Mesenchymal stem cell (in vitro differentiated cells and primary cell): ENCODE measurements at regions not wholly inside any gene's neighbourhood (a gene's known extent, or its start where the extent isn't known, plus 50 kb on each side); places are given as distances from the start of the nearest gene placed in this dataset.
A peak's percentile ranks its signal among the peaks of the same experiment; 100 is the strongest.

ENCODE experiments used
- DNase-seq: peaks from one replicate; pipeline ENCODE4 v3.0.0-alpha.2; 2013
- H2AFZ ChIP-seq: one replicate; pipeline ENCODE4 v1.6.1; 2013; ENCODE audit warnings: low read depth, mild to moderate bottlenecking, control low read depth, inconsistent platforms, low read length, moderate library complexity
- H2AK5ac ChIP-seq: 2 replicates; pipeline ENCODE4 v1.6.1; 2013; ENCODE audit warnings: low read length, moderate library complexity, mild to moderate bottlenecking, inconsistent platforms; ENCODE audit not compliant: severe bottlenecking
- H2BK120ac ChIP-seq: one replicate; pipeline ENCODE4 v1.6.1; 2013; ENCODE audit warnings: low read depth, mild to moderate bottlenecking, inconsistent platforms, low read length, moderate library complexity
- H2BK12ac ChIP-seq, 2 experiments: one replicate each; pipeline ENCODE4 v1.6.1; 2013; ENCODE audit warnings: inconsistent platforms in 2 of 2, low read length in 2 of 2, mild to moderate bottlenecking in 2 of 2, moderate library complexity in 2 of 2, control low read depth in 1 of 2
- H2BK15ac ChIP-seq: one replicate; pipeline ENCODE4 v1.6.1; 2013; ENCODE audit warnings: mild to moderate bottlenecking, low read depth, inconsistent platforms; ENCODE audit not compliant: poor library complexity, severe bottlenecking
- H2BK5ac ChIP-seq: 2 replicates; pipeline ENCODE4 v1.6.1; 2013; ENCODE audit warnings: low read depth, mild to moderate bottlenecking, low read length, control low read depth, inconsistent platforms; ENCODE audit not compliant: poor library complexity, severe bottlenecking
- H3K14ac ChIP-seq, 2 experiments: one replicate each; pipeline ENCODE4 v1.6.1; 2013; ENCODE audit warnings: inconsistent platforms in 2 of 2, low read length in 2 of 2, control low read depth in 1 of 2, mild to moderate bottlenecking in 1 of 2, moderate library complexity in 1 of 2
- H3K18ac ChIP-seq, 2 experiments: one replicate each; pipeline ENCODE4 v1.6.1; 2013; ENCODE audit warnings: inconsistent platforms in 2 of 2, low read length in 2 of 2, control low read depth in 1 of 2, low read depth in 1 of 2, mild to moderate bottlenecking in 1 of 2
- H3K23ac ChIP-seq, 2 experiments: one replicate each; pipeline ENCODE4 v1.6.1; 2013; ENCODE audit warnings: inconsistent platforms in 2 of 2, low read length in 2 of 2, mild to moderate bottlenecking in 2 of 2, moderate library complexity in 2 of 2, control low read depth in 1 of 2
- H3K27ac ChIP-seq: 2 replicates; pipeline ENCODE4 v1.5.1; 2013; ENCODE audit warnings: mild to moderate bottlenecking, moderate library complexity, low read length, control low read depth, inconsistent platforms; ENCODE audit not compliant: poor library complexity, severe bottlenecking
- H3K27me3 ChIP-seq, 2 experiments: 2 replicates each; pipeline versions ENCODE4 v1.6.1 to v1.7.0; 2013; ENCODE audit warnings: low read length in 2 of 2, mild to moderate bottlenecking in 2 of 2, moderate library complexity in 2 of 2, control low read depth in 1 of 2, inconsistent platforms in 1 of 2; ENCODE audit not compliant: control insufficient read depth in 1 of 2, insufficient read depth in 1 of 2
- H3K36me3 ChIP-seq, 2 experiments: 2 replicates each; pipeline versions ENCODE4 v1.6.1 to v1.7.0; 2013; ENCODE audit warnings: low read length in 2 of 2, control low read depth in 1 of 2, inconsistent platforms in 1 of 2, low read depth in 1 of 2, mild to moderate bottlenecking in 1 of 2; ENCODE audit not compliant: insufficient read depth in 2 of 2, control insufficient read depth in 1 of 2
- H3K4ac ChIP-seq, 2 experiments: one replicate each; pipeline ENCODE4 v1.6.1; 2013; ENCODE audit warnings: inconsistent platforms in 2 of 2, low read length in 2 of 2, mild to moderate bottlenecking in 2 of 2, moderate library complexity in 2 of 2, control low read depth in 1 of 2, low read depth in 1 of 2
- H3K4me1 ChIP-seq: 2 replicates; pipeline ENCODE4 v1.6.1; 2013; ENCODE audit warnings: low read depth, low read length, control low read depth; ENCODE audit not compliant: control insufficient read depth, insufficient read depth
- H3K4me2 ChIP-seq: 2 replicates; pipeline ENCODE4 v1.6.1; 2013; ENCODE audit warnings: low read length, mild to moderate bottlenecking, inconsistent platforms; ENCODE audit not compliant: poor library complexity, severe bottlenecking
- H3K4me3 ChIP-seq, 2 experiments: 2 replicates each; pipeline versions ENCODE4 v1.5.1 to v1.7.0; 2013; ENCODE audit warnings: low read length in 2 of 2, mild to moderate bottlenecking in 2 of 2, control low read depth in 1 of 2, low read depth in 1 of 2; ENCODE audit not compliant: insufficient read depth in 1 of 2
- H3K79me1 ChIP-seq: replicated peaks from 2 replicates; pipeline ENCODE4 v1.6.1; 2013; ENCODE audit warnings: mild to moderate bottlenecking, control low read depth, low read length, inconsistent platforms; ENCODE audit not compliant: poor library complexity, severe bottlenecking
- H3K9ac ChIP-seq: 2 replicates; pipeline ENCODE4 v1.7.0; 2013; ENCODE audit warnings: mild to moderate bottlenecking, low read length, moderate library complexity
- H3K9me3 ChIP-seq: 2 replicates; pipeline ENCODE4 v1.7.0; 2013; ENCODE audit warnings: mild to moderate bottlenecking, low read length; ENCODE audit not compliant: control insufficient read depth
- H4K8ac ChIP-seq: one replicate; pipeline ENCODE4 v1.6.1; 2013; ENCODE audit warnings: inconsistent platforms, mild to moderate bottlenecking, low read length, moderate library complexity
- H4K91ac ChIP-seq: one replicate; pipeline ENCODE4 v1.6.1; 2013; ENCODE audit warnings: mild to moderate bottlenecking, low read length, inconsistent platforms
- WGBS: methylation state at CpG from one replicate; pipeline ENCODE4 v1.1.7; 2013; ENCODE audit warnings: mixed read lengths; 5-methylcytosine and 5-hydroxymethylcytosine counted together

DNA sequence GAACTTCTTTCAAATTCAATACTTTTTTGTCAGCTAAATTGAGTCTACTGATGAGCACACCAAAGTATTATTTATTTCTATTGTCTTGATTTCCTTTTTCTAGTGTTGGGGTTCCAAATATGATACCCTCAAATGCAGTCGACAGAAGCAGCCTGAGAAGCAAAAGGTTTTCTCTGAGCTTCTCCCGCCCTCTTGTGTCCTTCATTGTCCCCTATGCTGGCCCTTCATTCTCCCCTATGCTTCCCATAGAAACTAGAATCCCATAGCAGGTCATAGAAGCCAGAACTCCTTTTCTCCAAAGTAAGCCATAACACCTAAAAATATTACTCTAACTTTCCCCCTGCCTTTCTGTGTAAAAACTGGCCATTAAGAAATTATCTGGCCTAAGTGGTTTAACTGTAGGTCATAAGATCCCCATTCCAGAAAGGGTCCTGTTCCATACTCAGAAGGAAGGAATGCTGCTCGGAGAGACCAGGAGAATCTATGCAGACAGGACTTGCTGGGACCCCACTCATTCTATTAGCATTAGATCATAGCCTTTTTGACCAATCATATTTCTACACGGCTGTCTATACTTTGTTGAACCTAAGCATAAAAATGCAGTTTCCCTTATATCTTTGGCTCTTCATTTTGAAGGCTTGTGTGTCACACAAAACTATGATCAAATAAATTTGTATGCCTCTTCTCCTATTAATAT lies 764.6 kb upstream of the PKDCC start:
- H3K18ac ChIP-seq: no peak overlapping the region
- no peaks in the 10 kb centered on the region for H3K36me3 ChIP-seq
- H3K14ac ChIP-seq: no peak overlapping the region
- no peak overlapping the region for H2AFZ ChIP-seq
- 59% methylated on average over 4 of the region's 4 CpGs for WGBS
- no peak overlapping the region for H4K8ac ChIP-seq
- no peaks in the 10 kb centered on the region for H3K9me3 ChIP-seq
- H3K23ac ChIP-seq: no peak overlapping the region
- no peak overlapping the region for H4K91ac ChIP-seq
- H3K27ac ChIP-seq: peak overlapping the region; percentile 53
- H2AK5ac ChIP-seq: no peak overlapping the region
- H2BK120ac ChIP-seq: peak overlapping the region; percentile 15
- H2BK5ac ChIP-seq: no peak overlapping the region
- no peak overlapping the region for H3K9ac ChIP-seq
- H3K4ac ChIP-seq: no peak overlapping the region
- H2BK12ac ChIP-seq: no peak overlapping the region
- no peaks in the 10 kb centered on the region for H3K79me1 ChIP-seq
- no peak overlapping the region for H3K4me2 ChIP-seq
- no peak overlapping the region for H2BK15ac ChIP-seq
- DNase-seq: peak; percentile 38
- no peaks in the 10 kb centered on the region for H3K4me1 ChIP-seq
- H3K4me3 ChIP-seq: no peak overlapping the region
- H3K27me3 ChIP-seq: no peaks in the 10 kb centered on the region

DNA sequence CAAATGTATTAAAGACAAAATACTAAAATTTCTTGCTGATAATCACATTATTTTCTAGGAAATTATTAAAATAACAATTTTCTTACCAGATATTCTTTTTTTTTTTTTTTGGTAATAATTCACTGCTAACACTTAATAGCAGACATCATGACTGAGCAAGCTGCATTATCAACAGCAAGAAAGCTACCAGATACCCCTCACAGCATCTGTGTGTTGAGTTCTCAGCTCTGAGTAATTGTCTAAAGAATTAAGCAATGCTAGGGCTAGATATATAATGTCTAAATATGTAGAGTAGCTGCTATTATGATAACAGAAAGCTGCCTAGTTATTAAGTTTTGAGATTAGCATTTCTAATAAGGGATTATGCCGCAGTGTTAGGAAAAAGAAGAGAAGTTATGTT lies 754.3 kb upstream of the PKDCC start:
- H2AK5ac ChIP-seq: no peak overlapping the region
- no peaks in the 10 kb centered on the region for H3K79me1 ChIP-seq
- H3K4me1 ChIP-seq: no peaks in the 10 kb centered on the region
- H3K4ac ChIP-seq: no peak overlapping the region
- no peak for DNase-seq
- H3K27ac ChIP-seq: no peak overlapping the region
- H3K4me2 ChIP-seq: no peak overlapping the region
- no peak overlapping the region for H2BK5ac ChIP-seq
- no peak overlapping the region for H2AFZ ChIP-seq
- no peak overlapping the region for H3K18ac ChIP-seq
- H3K14ac ChIP-seq: no peak overlapping the region
- no peak overlapping the region for H4K8ac ChIP-seq
- WGBS: no CpG with 5 or more reads among the region's 1 CpG
- no peak overlapping the region for H2BK12ac ChIP-seq
- H2BK120ac ChIP-seq: no peak overlapping the region
- no peaks in the 10 kb centered on the region for H3K36me3 ChIP-seq
- no peaks in the 10 kb centered on the region for H3K27me3 ChIP-seq
- no peak overlapping the region for H3K23ac ChIP-seq
- no peak overlapping the region for H4K91ac ChIP-seq
- no peak overlapping the region for H3K4me3 ChIP-seq
- H2BK15ac ChIP-seq: no peak overlapping the region
- no peak overlapping the region for H3K9ac ChIP-seq
- H3K9me3 ChIP-seq: peaks cover 2% of the 10 kb centered on the region

DNA sequence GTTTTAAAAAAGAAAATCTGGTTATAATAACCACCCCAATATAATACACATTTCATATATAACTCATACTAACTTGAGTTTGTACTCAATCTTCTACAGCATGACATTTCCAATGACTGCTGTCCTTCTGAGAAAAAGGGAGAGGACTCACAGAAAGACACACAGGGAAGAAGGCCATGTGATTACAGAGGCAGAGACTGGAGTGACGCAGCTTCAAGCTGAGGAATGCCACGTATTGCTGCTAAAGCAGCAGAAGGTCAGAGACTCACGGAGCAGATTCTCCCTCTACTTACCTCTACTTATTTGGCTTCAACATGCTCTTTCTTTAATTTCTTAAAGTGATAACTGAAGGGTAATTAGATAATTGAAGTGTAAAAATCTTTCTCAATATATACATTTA lies 753.5 kb upstream of the PKDCC start:
- Histone ChIP-seq H3K4me2 (no peak overlapping the region), H3K14ac (no peak overlapping the region), H3K79me1 (no peaks in the 10 kb centered on the region), H4K8ac (no peak overlapping the region), H3K18ac (no peak overlapping the region), H3K4me1 (no peaks in the 10 kb centered on the region), H3K9ac (no peak overlapping the region), H3K36me3 (no peaks in the 10 kb centered on the region), H2BK5ac (no peak overlapping the region), H3K23ac (no peak overlapping the region), H3K4me3 (no peak overlapping the region), H3K27me3 (no peaks in the 10 kb centered on the region), H2AK5ac (no peak overlapping the region), H2BK12ac (no peak overlapping the region), H4K91ac (no peak overlapping the region), H2AFZ (no peak overlapping the region), H3K9me3 (peaks cover 2% of the 10 kb centered on the region), H3K27ac (no peak overlapping the region), H2BK120ac (no peak overlapping the region), H3K4ac (no peak overlapping the region), H2BK15ac (no peak overlapping the region)
- 100% methylated on average over 1 of the region's 3 CpGs for WGBS
- DNase-seq: peak; percentile 47

DNA sequence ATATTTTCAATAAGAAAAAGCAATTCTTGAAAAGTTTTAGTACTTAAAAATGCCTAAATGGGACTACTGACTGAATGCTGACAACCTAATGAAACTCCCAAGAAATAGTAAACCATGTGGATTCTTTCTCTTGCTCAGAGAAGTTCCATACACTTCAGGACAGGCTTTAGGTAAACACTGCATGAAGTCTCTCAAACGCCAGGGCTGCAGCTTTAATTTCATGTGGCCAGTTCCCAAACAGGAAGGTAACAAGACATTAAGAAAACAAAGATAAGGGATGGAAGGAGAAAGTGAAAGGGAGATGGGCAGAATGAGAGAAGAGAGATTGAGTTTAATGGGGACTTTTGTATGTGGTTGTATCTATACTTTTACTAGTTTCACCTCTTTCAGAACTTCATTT lies 734.7 kb upstream of the PKDCC start:
- no peak overlapping the region for H3K23ac ChIP-seq
- no peak overlapping the region for H2BK5ac ChIP-seq
- H3K79me1 ChIP-seq: no peaks in the 10 kb centered on the region
- H3K9ac ChIP-seq: no peak overlapping the region
- H4K91ac ChIP-seq: no peak overlapping the region
- H4K8ac ChIP-seq: no peak overlapping the region
- no peak overlapping the region for H3K27ac ChIP-seq
- no peak overlapping the region for H3K4ac ChIP-seq
- no peaks in the 10 kb centered on the region for H3K36me3 ChIP-seq
- H3K4me1 ChIP-seq: no peaks in the 10 kb centered on the region
- no peak overlapping the region for H3K14ac ChIP-seq
- 7% methylated on average over 1 of the region's 1 CpG for WGBS
- no peak overlapping the region for H2BK15ac ChIP-seq
- DNase-seq: peak; percentile 4
- no peak overlapping the region for H2AFZ ChIP-seq
- no peak overlapping the region for H2BK12ac ChIP-seq
- no peaks in the 10 kb centered on the region for H3K9me3 ChIP-seq
- no peaks in the 10 kb centered on the region for H3K27me3 ChIP-seq
- no peak overlapping the region for H2BK120ac ChIP-seq
- no peak overlapping the region for H3K4me3 ChIP-seq
- H3K4me2 ChIP-seq: no peak overlapping the region
- H3K18ac ChIP-seq: no peak overlapping the region
- H2AK5ac ChIP-seq: no peak overlapping the region
